BLaER1 treated with 17β-estradiol and CSF1 and Interleukin-3, amounts not matched to agents 10 nM and 100 nM (cell line): ENCODE measurements at regions not wholly inside any gene's neighbourhood (a gene's known extent, or its start where the extent isn't known, plus 50 kb on each side); places are given as distances from the start of the nearest gene placed in this dataset.
A peak's percentile ranks its signal among the peaks of the same experiment; 100 is the strongest.

Source experiments
- H3K27ac ChIP-seq, 11 experiments: shearing (Covaris generic); formaldehyde crosslinking; 2 replicates each; pipeline ENCODE4 v1.8.1; 2022
- H3K27me3 ChIP-seq, 11 experiments: shearing (Covaris generic); formaldehyde crosslinking; 2 replicates each; pipeline ENCODE4 v1.8.1; 2022
- H3K36me3 ChIP-seq, 11 experiments: shearing (Covaris generic); formaldehyde crosslinking; 2 replicates each; pipeline ENCODE4 v1.8.1; 2022
- H3K4me1 ChIP-seq, 10 experiments: shearing (Covaris generic); formaldehyde crosslinking; 2 replicates each; pipeline ENCODE4 v1.8.1; 2022
- H3K4me2 ChIP-seq, 11 experiments: shearing (Covaris generic); formaldehyde crosslinking; 2 replicates each; pipeline ENCODE4 v1.8.1; 2022
- H3K4me3 ChIP-seq, 10 experiments: shearing (Covaris generic); formaldehyde crosslinking; 2 replicates each; pipeline ENCODE4 v1.8.1; 2022
- H3K9ac ChIP-seq, 11 experiments: shearing (Covaris generic); formaldehyde crosslinking; 2 replicates each; pipeline ENCODE4 v1.8.1; 2022
- H3K9me3 ChIP-seq, 11 experiments: shearing (Covaris generic); formaldehyde crosslinking; replicated peaks in 1 of 11; 2 replicates each; pipeline ENCODE4 v1.8.1; 2022
- H4K20me1 ChIP-seq, 11 experiments: shearing (Covaris generic); formaldehyde crosslinking; 2 replicates each; pipeline ENCODE4 v1.8.1; 2022
- Cebpa-rat ChIP-seq, 11 experiments: shearing (Covaris generic); IDR thresholded peaks; 2 replicates each; pipeline ENCODE4 v1.8.1; 2022

DNA sequence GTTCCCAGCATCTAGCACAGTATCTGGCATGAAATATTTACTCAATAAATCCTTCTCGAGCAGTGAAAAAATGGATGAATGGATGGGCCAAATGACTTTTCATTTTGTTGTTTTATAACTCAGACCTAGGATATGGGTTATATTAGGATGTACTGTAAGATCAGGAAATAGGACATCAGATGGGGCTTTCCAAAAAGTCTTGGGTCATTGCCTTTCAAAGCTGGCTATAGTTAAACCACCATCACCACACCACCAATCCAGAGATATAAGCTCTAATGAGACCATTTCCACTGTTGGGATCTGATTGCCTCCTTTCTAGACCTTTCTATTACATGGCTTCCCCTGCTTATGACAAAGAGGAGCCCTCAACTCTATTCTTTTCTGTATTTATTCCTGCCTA lies 525.0 kb upstream of the TCF4 start:
- Histone ChIP-seq H3K4me2 (peak overlapping the region; percentile 1 to 91 (median 59); a peak in 17 of 22 replicates), H3K36me3 (no peaks in the 10 kb centered on the region), H3K4me1 (peaks cover 39 to 90% (median 72%) of the 10 kb centered on the region in 10 experiments), H3K9ac (no peak overlapping the region), H3K9me3 (0 out of 22 replicates have a peak, but pooled peaks cover 0 to 8% (median 0%) of the 10 kb centered on the region in 11 experiments), H3K27me3 (no peaks in the 10 kb centered on the region), H3K27ac (no peak overlapping the region), H3K4me3 (no peak overlapping the region), H4K20me1 (no peaks in the 10 kb centered on the region; a peak in 1 of 22 replicates)
- no peak for TF ChIP-seq Cebpa-rat (IDR thresholded peaks at IDR 0.05)

GRCh38 chr18:56112013-56112749 lies 524.2 kb upstream of the TCF4 start:
- Histone ChIP-seq H3K9me3 (0 out of 22 replicates have a peak, but pooled peaks cover 0 to 8% (median 0%) of the 10 kb centered on the region in 11 experiments), H3K4me2 (peak overlapping the region in 9 of 11 experiments; percentile 5 to 82 (median 38); a peak in 12 of 22 replicates), H3K4me3 (no peak overlapping the region), H4K20me1 (no peaks in the 10 kb centered on the region; a peak in 1 of 22 replicates), H3K9ac (no peak overlapping the region), H3K36me3 (no peaks in the 10 kb centered on the region), H3K4me1 (peaks cover 38 to 92% (median 72%) of the 10 kb centered on the region in 10 experiments), H3K27me3 (no peaks in the 10 kb centered on the region), H3K27ac (no peak overlapping the region)
- TF ChIP-seq Cebpa-rat (IDR thresholded peaks at IDR 0.05): no peak

DNA sequence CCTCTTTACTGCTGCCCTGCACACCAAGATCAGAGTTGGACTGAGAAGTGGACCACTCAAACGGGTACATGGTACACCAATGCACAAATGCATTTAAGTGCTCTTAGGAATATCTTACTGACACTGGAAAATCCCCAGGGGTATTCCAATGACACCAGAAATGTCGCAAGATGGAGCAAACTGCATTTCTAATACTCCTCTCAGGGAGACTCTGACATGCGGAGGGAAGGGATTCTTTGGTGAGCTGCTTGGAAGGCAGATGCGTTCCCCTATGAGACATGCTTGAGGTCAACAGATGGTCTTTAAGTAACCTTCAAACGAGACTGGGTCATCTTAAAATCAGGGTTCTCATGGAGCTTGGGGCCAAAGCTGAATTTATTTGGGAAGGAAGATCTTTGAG lies 521.8 kb upstream of the TCF4 start:
- no peaks in the 10 kb centered on the region for H3K27me3 ChIP-seq
- H3K27ac ChIP-seq: no peak overlapping the region
- H3K9me3 ChIP-seq: peaks cover under 1 to 19% (median 11%) of the 10 kb centered on the region in 11 experiments
- H3K4me2 ChIP-seq: peak overlapping the region in 6 of 11 experiments; percentile 0 to 82 (median 45); a peak in 6 of 22 replicates
- H3K9ac ChIP-seq: no peak overlapping the region
- peaks cover 18 to 73% (median 48%) of the 10 kb centered on the region in 10 experiments for H3K4me1 ChIP-seq
- no peak overlapping the region for H3K4me3 ChIP-seq
- H4K20me1 ChIP-seq: no peaks in the 10 kb centered on the region
- no peaks in the 10 kb centered on the region for H3K36me3 ChIP-seq
- no peak for TF ChIP-seq Cebpa-rat (IDR thresholded peaks at IDR 0.05)

DNA sequence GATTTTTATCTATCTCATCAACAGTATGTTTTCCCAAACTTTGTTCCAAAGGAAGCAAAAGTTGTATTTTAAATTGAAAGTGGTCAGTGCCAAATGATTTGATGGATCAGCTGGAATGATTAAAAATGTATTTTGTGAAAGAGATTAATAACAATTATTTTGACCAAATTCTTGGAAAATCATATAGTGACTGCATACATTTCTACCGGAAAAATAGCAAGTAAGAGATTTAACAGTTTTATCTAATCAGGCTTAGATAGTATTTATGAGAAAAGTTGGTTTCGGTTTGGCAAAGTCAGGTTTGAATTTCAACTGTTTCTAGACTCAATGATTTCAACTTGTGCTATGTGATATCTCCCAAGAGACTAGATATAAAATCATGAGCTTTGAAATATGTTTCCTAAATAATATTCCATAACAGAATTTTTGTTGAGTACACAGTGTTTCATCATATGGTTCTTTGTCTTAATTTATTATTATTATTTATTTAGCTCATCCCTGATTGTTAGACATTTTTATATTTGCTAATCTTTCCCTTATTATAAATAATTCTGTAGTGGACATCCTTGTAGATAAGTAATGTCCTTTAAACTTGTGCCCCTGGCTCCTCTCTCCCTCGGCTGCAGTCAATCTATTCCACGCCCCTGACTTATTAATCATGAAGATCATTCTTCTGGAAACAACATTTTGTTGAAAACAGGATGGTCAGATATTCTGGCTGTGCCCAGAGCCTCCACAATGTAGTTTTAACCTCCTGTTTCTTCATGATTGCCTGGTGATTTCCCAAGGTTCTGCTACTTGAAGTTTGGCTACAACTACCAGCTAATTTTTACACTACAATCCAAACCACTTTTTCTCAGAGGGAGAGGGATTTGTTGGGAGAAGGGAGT lies 520.7 kb upstream of the TCF4 start:
- Histone ChIP-seq H3K27me3 (no peaks in the 10 kb centered on the region), H3K4me2 (peak overlapping the region in 1 of 11 experiments; percentile 46; a peak in 4 of 22 replicates), H3K27ac (no peak overlapping the region), H3K36me3 (no peaks in the 10 kb centered on the region), H3K9ac (no peak overlapping the region), H3K4me3 (no peak overlapping the region), H3K9me3 (peaks cover 11 to 29% (median 21%) of the 10 kb centered on the region in 11 experiments), H4K20me1 (no peaks in the 10 kb centered on the region), H3K4me1 (peaks cover 8 to 63% (median 38%) of the 10 kb centered on the region in 10 experiments; a peak in 18 of 20 replicates)
- no peak for TF ChIP-seq Cebpa-rat (IDR thresholded peaks at IDR 0.05)

DNA sequence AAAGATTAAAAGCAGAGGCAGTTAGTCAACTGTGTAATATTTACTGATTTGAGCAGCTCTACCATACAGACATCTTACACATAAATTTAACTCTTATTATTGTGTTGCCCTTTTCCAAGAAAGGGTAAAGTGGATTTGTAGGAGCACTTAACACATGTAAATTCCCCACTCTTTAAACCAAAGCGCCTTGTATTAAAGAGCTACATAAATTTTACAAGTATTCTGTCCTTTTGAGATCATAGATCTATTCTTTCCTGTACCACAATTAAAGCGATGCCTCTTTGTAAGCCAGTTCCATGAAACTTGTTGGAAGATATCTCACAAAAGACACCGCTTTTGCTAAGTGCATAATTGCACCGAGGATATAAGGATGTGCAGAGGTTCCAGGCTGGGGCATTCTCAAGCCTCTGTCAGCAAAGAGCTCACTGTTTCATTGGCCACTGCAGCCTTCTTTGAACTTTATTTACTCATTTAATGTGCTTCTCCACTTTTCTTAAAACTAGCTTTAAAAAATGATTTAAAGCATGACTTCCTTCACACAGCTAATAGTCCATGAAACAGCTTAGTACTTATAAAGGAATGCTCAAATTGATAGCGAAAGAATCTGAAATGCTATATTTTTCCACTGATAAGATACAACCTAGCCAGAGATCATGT lies 520.0 kb upstream of the TCF4 start:
- peak overlapping the region in 5 of 11 experiments; percentile 1 to 46 (median 33); a peak in 9 of 22 replicates for H3K4me2 ChIP-seq
- H3K27me3 ChIP-seq: no peaks in the 10 kb centered on the region
- no peak overlapping the region for H3K4me3 ChIP-seq
- H3K9me3 ChIP-seq: peaks cover 17 to 36% (median 27%) of the 10 kb centered on the region in 11 experiments
- peaks cover under 1 to 55% (median 30%) of the 10 kb centered on the region in 10 experiments; a peak in 17 of 20 replicates for H3K4me1 ChIP-seq
- TF ChIP-seq Cebpa-rat (IDR thresholded peaks at IDR 0.05): no peak
- no peak overlapping the region for H3K27ac ChIP-seq
- H3K9ac ChIP-seq: no peak overlapping the region
- no peaks in the 10 kb centered on the region for H4K20me1 ChIP-seq
- no peaks in the 10 kb centered on the region for H3K36me3 ChIP-seq

DNA sequence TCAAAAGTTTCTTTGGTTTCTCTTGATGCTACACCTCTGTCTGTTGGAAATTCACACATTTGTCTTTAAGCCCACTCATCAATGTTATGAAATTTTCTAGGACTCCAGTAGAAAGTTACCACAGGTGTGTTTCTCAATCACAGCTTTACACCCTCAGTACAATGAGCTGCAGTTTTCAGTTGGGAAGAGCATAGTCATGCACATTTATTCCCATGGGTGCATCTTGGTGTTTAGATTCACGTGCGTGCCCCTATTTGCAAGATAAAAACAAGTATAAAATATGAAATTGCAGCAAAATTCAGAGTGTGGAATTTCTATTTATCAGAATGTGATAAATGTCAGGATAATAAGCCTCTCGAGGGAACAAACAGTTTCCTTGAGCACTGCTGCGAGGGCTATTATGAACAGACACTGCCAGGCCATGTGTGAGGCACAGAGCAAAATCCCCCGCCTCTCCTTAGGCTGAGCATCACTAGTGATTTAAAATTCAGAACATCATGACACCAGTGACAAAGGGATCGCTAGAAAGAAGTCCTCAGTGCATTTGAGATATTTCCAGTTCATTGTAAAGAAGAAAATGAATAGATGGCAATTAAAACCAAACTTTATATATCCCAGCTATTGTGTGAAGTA lies 512.2 kb upstream of the TCF4 start:
- Histone ChIP-seq H3K27ac (no peak overlapping the region), H3K9ac (no peak overlapping the region), H3K9me3 (peaks cover 17 to 23% (median 20%) of the 10 kb centered on the region in 11 experiments), H3K27me3 (no peaks in the 10 kb centered on the region), H4K20me1 (no peaks in the 10 kb centered on the region), H3K4me3 (no peak overlapping the region), H3K4me2 (no peak overlapping the region), H3K36me3 (no peaks in the 10 kb centered on the region), H3K4me1 (peaks cover 0 to 7% (median 0%) of the 10 kb centered on the region in 10 experiments; a peak in 2 of 20 replicates)
- no peak for TF ChIP-seq Cebpa-rat (IDR thresholded peaks at IDR 0.05)

DNA sequence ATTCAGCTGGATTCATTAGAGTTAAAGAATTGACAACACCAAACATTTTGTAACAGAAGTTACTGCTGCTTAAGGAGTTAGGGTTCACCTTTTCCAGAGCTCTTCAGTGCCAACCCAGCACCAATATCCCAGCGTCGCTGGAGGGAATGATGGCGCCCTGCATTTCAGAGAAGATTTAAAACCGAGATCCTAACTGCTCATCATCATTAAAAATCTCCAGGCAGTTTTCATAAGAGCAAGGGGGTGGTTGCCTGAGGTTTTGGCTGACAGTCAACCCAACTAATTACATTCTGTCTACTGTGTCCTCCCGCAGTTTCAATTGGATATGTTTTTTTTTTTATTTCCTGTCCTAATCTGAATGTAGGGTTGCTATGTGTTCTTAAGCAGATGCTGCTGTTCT lies 509.6 kb upstream of the TCF4 start:
- no peak overlapping the region for H3K9ac ChIP-seq
- no peaks in the 10 kb centered on the region for H3K36me3 ChIP-seq
- no peaks in the 10 kb centered on the region for H3K27me3 ChIP-seq
- TF ChIP-seq Cebpa-rat (IDR thresholded peaks at IDR 0.05): no peak
- H4K20me1 ChIP-seq: no peaks in the 10 kb centered on the region
- H3K9me3 ChIP-seq: no peaks in the 10 kb centered on the region
- H3K27ac ChIP-seq: no peak overlapping the region
- H3K4me1 ChIP-seq: peaks cover 0 to 7% (median 0%) of the 10 kb centered on the region in 10 experiments; a peak in 2 of 20 replicates
- no peak overlapping the region for H3K4me3 ChIP-seq
- no peak overlapping the region for H3K4me2 ChIP-seq

DNA sequence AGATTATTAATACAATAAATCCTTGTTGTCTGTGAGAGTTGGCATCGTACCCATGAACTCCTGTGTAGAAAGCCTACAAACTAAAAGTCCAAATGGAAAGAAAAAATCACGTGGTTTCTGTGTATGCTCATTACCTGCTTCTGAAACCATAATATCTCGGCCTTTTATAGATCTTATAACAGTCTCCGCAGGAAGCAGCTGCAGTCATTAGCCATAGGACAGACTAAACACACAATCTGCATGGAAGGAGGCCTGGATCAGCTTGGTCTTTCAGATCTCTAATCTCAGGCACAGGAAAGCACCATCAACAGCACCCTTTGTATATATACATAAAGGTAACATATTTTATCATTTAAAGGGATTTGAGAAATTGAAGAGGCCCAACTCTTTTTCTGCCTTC lies 508.9 kb upstream of the TCF4 start:
- H3K9ac ChIP-seq: no peak overlapping the region
- no peak for TF ChIP-seq Cebpa-rat (IDR thresholded peaks at IDR 0.05)
- H4K20me1 ChIP-seq: no peaks in the 10 kb centered on the region
- no peaks in the 10 kb centered on the region for H3K36me3 ChIP-seq
- H3K9me3 ChIP-seq: no peaks in the 10 kb centered on the region
- H3K27me3 ChIP-seq: no peaks in the 10 kb centered on the region
- H3K27ac ChIP-seq: no peak overlapping the region
- H3K4me3 ChIP-seq: no peak overlapping the region
- H3K4me1 ChIP-seq: peaks cover 0 to 7% (median 0%) of the 10 kb centered on the region in 10 experiments; a peak in 2 of 20 replicates
- H3K4me2 ChIP-seq: no peak overlapping the region
